A549 (cell line): ENCODE measurements at regions not wholly inside any gene's neighbourhood (a gene's known extent, or its start where the extent isn't known, plus 50 kb on each side); places are given as distances from the start of the nearest gene placed in this dataset.

Source experiments
- ATAC-seq, 2 experiments: fragments of 200-7000 bp in 1 of 2; fragments of >200 bp in 1 of 2; cut with Nextera tagmentation in 1 of 2; cut with Tn5 transposase in 1 of 2; 3 replicates each; pipeline versions ENCODE4 v1.8.0 to v1.9.1; 2018 to 2020; ENCODE audit warnings: mild to moderate bottlenecking in 1 of 2, moderate library complexity in 1 of 2
- CTCF ChIA-PET: fragments of 300-600 bp; sonication (Branson Sonifier 250); formaldehyde crosslinking; extraction: SDS; loops from one replicate; lab custom pipeline; 2021; ENCODE audit warnings: antibody characterized with exemption, inconsistent platforms; lab: Yijun Ruan, JAX
- POLR2A ChIA-PET: fragments of 350-600 bp; formaldehyde crosslinking; extraction: SDS; loops from one replicate; lab custom pipeline; 2021; ENCODE audit warnings: antibody characterized with exemption, inconsistent platforms; lab: Yijun Ruan, JAX
- DNase-seq, 2 experiments: peaks; one replicate each; pipeline versions ENCODE4 v3.0.0 to v3.0.0-alpha.2; 2011 to 2016; ENCODE audit warnings: low read depth in 1 of 2, low spot score in 1 of 2
- FAIRE-seq: peaks from 2 replicates; lab custom pipeline; 2011; peaks lifted over from hg19 to GRCh38; lab: Jason Lieb, UNC
- H3K27ac ChIP-seq, 2 experiments: fragments of >200 bp; sonication (Bioruptor Twin); formaldehyde crosslinking; 3 replicates each; pipeline ENCODE4 v1.5.1; 2016 to 2017
- H3K4me1 ChIP-seq: fragments of >200 bp; sonication (Bioruptor Twin); formaldehyde crosslinking; 3 replicates; pipeline ENCODE4 v1.6.1; 2016
- H3K4me2 ChIP-seq: fragments of >200 bp; sonication (Bioruptor Twin); formaldehyde crosslinking; 3 replicates; pipeline ENCODE4 v1.6.1; 2016
- H3K4me3 ChIP-seq: fragments of >200 bp; sonication (Bioruptor Twin); formaldehyde crosslinking; 3 replicates; pipeline ENCODE4 v1.5.1; 2016
- H3K9me3 ChIP-seq: fragments of >200 bp; sonication (Bioruptor Twin); formaldehyde crosslinking; 3 replicates; pipeline ENCODE4 v1.6.1; 2016
- ATOH8 ChIP-seq: fragments of 250-450 bp; sonication (Bioruptor Pico); IDR thresholded peaks from 2 replicates; pipeline ENCODE4 v1.5.0; 2020; ENCODE audit warnings: low read depth, mild to moderate bottlenecking, moderate library complexity
- CEBPB ChIP-seq, 2 experiments: fragments of >200 bp in 1 of 2; sonication (Bioruptor Twin) in 1 of 2; formaldehyde crosslinking in 1 of 2; IDR thresholded peaks; 2 replicates each; pipeline ENCODE4 v1.6.1; 2012 to 2016
- EHF ChIP-seq: fragments of 250-450 bp; sonication (Bioruptor Pico); IDR thresholded peaks from 2 replicates; pipeline ENCODE4 v1.5.0; 2020; ENCODE audit warnings: mild to moderate bottlenecking
- EP300 ChIP-seq, 2 experiments: fragments of >200 bp; sonication (Bioruptor Twin); formaldehyde crosslinking; IDR thresholded peaks; 2 replicates in 1 of 2; 3 replicates in 1 of 2; pipeline ENCODE4 v1.6.1; 2016 to 2017
- FOSB ChIP-seq: fragments of 250-450 bp; sonication (Bioruptor Pico); IDR thresholded peaks from 2 replicates; pipeline ENCODE4 v1.5.0; 2020; ENCODE audit warnings: mild to moderate bottlenecking, moderate library complexity
- HOXA7 ChIP-seq: fragments of 250-450 bp; sonication (Bioruptor Pico); IDR thresholded peaks from 2 replicates; pipeline ENCODE4 v1.5.0; 2020; ENCODE audit warnings: mild to moderate bottlenecking, moderate library complexity
- HOXB5 ChIP-seq: fragments of 250-450 bp; sonication (Bioruptor Pico); IDR thresholded peaks from 2 replicates; pipeline ENCODE4 v1.5.0; 2020; ENCODE audit warnings: mild to moderate bottlenecking, moderate library complexity
- JUNB ChIP-seq: fragments of >200 bp; sonication (Bioruptor Twin); formaldehyde crosslinking; IDR thresholded peaks from 2 replicates; pipeline ENCODE4 v1.6.1; 2016
- KDM1A ChIP-seq: fragments of 200-600 bp; sonication (generic); IDR thresholded peaks from 2 replicates; pipeline ENCODE4 v1.6.1; 2016; ENCODE audit warnings: low read depth, mild to moderate bottlenecking
- MAX ChIP-seq: IDR thresholded peaks from 2 replicates; pipeline ENCODE4 v1.6.1; 2012
- POLR2A ChIP-seq: IDR thresholded peaks from 2 replicates; pipeline ENCODE4 v1.6.1; 2012; ENCODE audit warnings: mild to moderate bottlenecking, low read length
- RARB ChIP-seq: fragments of 250-450 bp; sonication (Bioruptor Pico); IDR thresholded peaks from 2 replicates; pipeline ENCODE4 v1.8.0; 2021; ENCODE audit warnings: mild to moderate bottlenecking, moderate library complexity
- RFX5 ChIP-seq: fragments of 450-650 bp; IDR thresholded peaks from 2 replicates; pipeline ENCODE4 v1.7.1; 2014; ENCODE audit warnings: antibody characterized with exemption, mild to moderate bottlenecking, moderate library complexity
- SMC3 ChIP-seq: fragments of >200 bp; sonication (Bioruptor Twin); formaldehyde crosslinking; IDR thresholded peaks from 3 replicates; pipeline ENCODE4 v1.6.1; 2018; ENCODE audit warnings: inconsistent platforms
- TP53 ChIP-seq: fragments of 250-450 bp; sonication (Bioruptor Pico); IDR thresholded peaks from 2 replicates; pipeline ENCODE4 v1.5.0; 2021; ENCODE audit warnings: mild to moderate bottlenecking, moderate library complexity
- ZC3H11A ChIP-seq: fragments of 450-650 bp; IDR thresholded peaks from 2 replicates; pipeline ENCODE4 v1.6.1; 2014; ENCODE audit warnings: antibody characterized with exemption, mild to moderate bottlenecking
- ZFP36 ChIP-seq: fragments of 450-650 bp; IDR thresholded peaks from 2 replicates; pipeline ENCODE4 v1.6.1; 2014; ENCODE audit warnings: borderline replicate concordance; ENCODE audit not compliant: partially characterized antibody
- ZNF302 ChIP-seq: fragments of 250-450 bp; sonication (Bioruptor Pico); IDR thresholded peaks from 2 replicates; pipeline ENCODE4 v1.9.0; 2021; ENCODE audit warnings: inconsistent platforms, mild to moderate bottlenecking, moderate library complexity
- WGBS: methylation state at CpG from one replicate; pipeline ENCODE4 v1.1.6; 2017; ENCODE audit errors: missing lambda C conversion rate; 5-methylcytosine and 5-hydroxymethylcytosine counted together
- TF ChIP-seq, protein P1 (sequence below): fragments of 200-600 bp; sonication (generic); IDR thresholded peaks from 2 replicates; pipeline ENCODE4 v1.6.1; 2016; ENCODE audit warnings: antibody characterized with exemption, mild to moderate bottlenecking, moderate library complexity

DNA sequence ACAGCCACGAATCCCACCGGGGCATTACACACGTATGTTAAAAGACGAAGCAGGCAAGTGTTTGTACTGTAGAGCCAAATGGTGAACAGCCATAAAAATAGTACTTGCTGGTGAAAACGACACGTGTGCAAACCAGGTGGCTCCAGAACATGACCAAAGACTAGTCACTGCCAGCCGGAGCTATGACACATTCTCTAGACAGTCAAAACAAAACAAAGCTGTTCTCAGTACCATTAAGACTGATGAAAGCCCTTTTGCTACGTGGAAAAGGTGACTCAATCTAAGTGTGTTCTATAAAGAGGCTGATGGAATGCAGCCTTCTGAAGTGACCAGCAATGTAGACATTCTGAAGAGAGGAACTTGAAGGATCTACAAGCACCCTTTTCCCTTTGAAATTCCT is 367.7 kb upstream of the NETO1 start:
- H3K4me3 ChIP-seq = no peak overlapping the region
- no peak for TF ChIP-seq ZC3H11A
- TF ChIP-seq, all 56 proteins: peak for 0
- H3K4me1 ChIP-seq = no peaks in the 10 kb centered on the region
- no peak overlapping the region for H3K4me2 ChIP-seq
- ATAC-seq = peak; percentile 34 to 71; a peak in 5 of 6 replicates
- no peak for FAIRE-seq
- peak; percentile 1 to 30 for DNase-seq
- H3K27ac ChIP-seq = no peak overlapping the region
- POLR2A ChIA-PET = no interaction called here
- 72% methylated on average over 8 of the region's 8 CpGs for WGBS
- CTCF ChIA-PET = interaction anchor here (1.4 kb wide), 1 partner anchor 13 kb away, joined by 4 read pairs; no protein-coding TSS in a partner anchor
- H3K9me3 ChIP-seq = 0 out of 3 replicates have a peak, but pooled peaks cover 2% of the 10 kb centered on the region

GRCh38 chr18:73232933-73233332 is 365.1 kb upstream of the NETO1 start:
- Histone ChIP-seq H3K27ac (no peak overlapping the region), H3K4me1 (no peaks in the 10 kb centered on the region), H3K4me2 (no peak overlapping the region), H3K9me3 (peaks cover 2% of the 10 kb centered on the region; the same call in 1 of the 3 replicates), H3K4me3 (no peak overlapping the region)
- CTCF ChIA-PET = no interaction called here
- TF ChIP-seq EP300 (IDR thresholded peaks at IDR 0.05) (no peak), SMC3 (no peak), POLR2A (no peak), KDM1A (no peak), FOSB (CRISPR knock-in tag) (no peak), MAX (no peak), HOXA7 (CRISPR knock-in tag) (no peak), ZNF302 (CRISPR knock-in tag) (no peak), CEBPB (IDR thresholded peaks at IDR 0.05) (no peak)
- TF ChIP-seq, protein P1, sequence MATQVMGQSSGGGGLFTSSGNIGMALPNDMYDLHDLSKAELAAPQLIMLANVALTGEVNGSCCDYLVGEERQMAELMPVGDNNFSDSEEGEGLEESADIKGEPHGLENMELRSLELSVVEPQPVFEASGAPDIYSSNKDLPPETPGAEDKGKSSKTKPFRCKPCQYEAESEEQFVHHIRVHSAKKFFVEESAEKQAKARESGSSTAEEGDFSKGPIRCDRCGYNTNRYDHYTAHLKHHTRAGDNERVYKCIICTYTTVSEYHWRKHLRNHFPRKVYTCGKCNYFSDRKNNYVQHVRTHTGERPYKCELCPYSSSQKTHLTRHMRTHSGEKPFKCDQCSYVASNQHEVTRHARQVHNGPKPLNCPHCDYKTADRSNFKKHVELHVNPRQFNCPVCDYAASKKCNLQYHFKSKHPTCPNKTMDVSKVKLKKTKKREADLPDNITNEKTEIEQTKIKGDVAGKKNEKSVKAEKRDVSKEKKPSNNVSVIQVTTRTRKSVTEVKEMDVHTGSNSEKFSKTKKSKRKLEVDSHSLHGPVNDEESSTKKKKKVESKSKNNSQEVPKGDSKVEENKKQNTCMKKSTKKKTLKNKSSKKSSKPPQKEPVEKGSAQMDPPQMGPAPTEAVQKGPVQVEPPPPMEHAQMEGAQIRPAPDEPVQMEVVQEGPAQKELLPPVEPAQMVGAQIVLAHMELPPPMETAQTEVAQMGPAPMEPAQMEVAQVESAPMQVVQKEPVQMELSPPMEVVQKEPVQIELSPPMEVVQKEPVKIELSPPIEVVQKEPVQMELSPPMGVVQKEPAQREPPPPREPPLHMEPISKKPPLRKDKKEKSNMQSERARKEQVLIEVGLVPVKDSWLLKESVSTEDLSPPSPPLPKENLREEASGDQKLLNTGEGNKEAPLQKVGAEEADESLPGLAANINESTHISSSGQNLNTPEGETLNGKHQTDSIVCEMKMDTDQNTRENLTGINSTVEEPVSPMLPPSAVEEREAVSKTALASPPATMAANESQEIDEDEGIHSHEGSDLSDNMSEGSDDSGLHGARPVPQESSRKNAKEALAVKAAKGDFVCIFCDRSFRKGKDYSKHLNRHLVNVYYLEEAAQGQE = no peak
- ATAC-seq = no peak
- DNase-seq = no peak
- WGBS = 92% methylated on average over 8 of the region's 8 CpGs
- POLR2A ChIA-PET = no interaction called here
- FAIRE-seq = no peak

GRCh38 chr18:73220663-73221062 is 352.9 kb upstream of the NETO1 start:
- Histone ChIP-seq H3K4me2 (no peak overlapping the region), H3K27ac (no peak overlapping the region), H3K9me3 (peaks cover 66% of the 10 kb centered on the region), H3K4me1 (no peaks in the 10 kb centered on the region), H3K4me3 (no peak overlapping the region)
- FAIRE-seq (no peak), DNase-seq (no peak), ATAC-seq (no peak)
- TF ChIP-seq ZFP36 (no peak), ZNF302 (CRISPR knock-in tag) (no peak), POLR2A (no peak), CEBPB (IDR thresholded peaks at IDR 0.05) (no peak), HOXB5 (no peak), RFX5 (no peak), RARB (CRISPR knock-in tag) (no peak), JUNB (no peak), FOSB (CRISPR knock-in tag) (no peak), EHF (no peak), TP53 (CRISPR knock-in tag) (no peak), ATOH8 (CRISPR knock-in tag) (no peak)
- TF ChIP-seq, protein P1 = no peak
- ChIA-PET POLR2A (no interaction called here), CTCF (no interaction called here)
- WGBS = 92% methylated on average over 5 of the region's 5 CpGs
